H1 (cell line): ENCODE measurements at regions not wholly inside any gene's neighbourhood (a gene's known extent, or its start where the extent isn't known, plus 50 kb on each side); places are given as distances from the start of the nearest gene placed in this dataset.
A peak's percentile ranks its signal among the peaks of the same experiment; 100 is the strongest.

Experiments used
- CTCF ChIA-PET: fragments of 300-600 bp; sonication (Branson Sonifier 250); formaldehyde crosslinking; loops from one replicate; lab custom pipeline; 2021; ENCODE audit not compliant: partially characterized antibody; lab: Charles Lee
- POLR2A ChIA-PET: fragments of 300-600 bp; sonication (Branson Sonifier 250); formaldehyde crosslinking; loops from one replicate; lab custom pipeline; 2021; ENCODE audit warnings: inconsistent platforms; ENCODE audit not compliant: partially characterized antibody; lab: Charles Lee
- DNase-seq, 2 experiments: peaks; one replicate each; pipeline versions ENCODE4 v3.0.0 to v3.0.0-alpha.2; 2010 to 2022; ENCODE audit warnings: low spot score in 2 of 2, low read depth in 1 of 2, mixed read lengths in 1 of 2
- FAIRE-seq: peaks from 2 replicates; lab custom pipeline; 2011; peaks lifted over from hg19 to GRCh38; lab: Jason Lieb, UNC
- H2AFZ ChIP-seq: 2 replicates; pipeline ENCODE4 v1.8.1; 2012; ENCODE audit warnings: low read length, inconsistent platforms
- H2AK5ac ChIP-seq: 2 replicates; pipeline ENCODE4 v1.6.1; 2013; ENCODE audit warnings: low read depth, low read length
- H2BK120ac ChIP-seq: replicated peaks from 2 replicates; pipeline ENCODE3; 2013; ENCODE audit warnings: low read depth, low read length, inconsistent platforms
- H2BK12ac ChIP-seq: 2 replicates; pipeline ENCODE4 v1.6.1; 2013; ENCODE audit warnings: low read depth, low read length
- H2BK15ac ChIP-seq: 2 replicates; pipeline ENCODE4 v1.6.1; 2013; ENCODE audit warnings: low read length
- H2BK20ac ChIP-seq: 2 replicates; pipeline ENCODE4 v1.6.1; 2013; ENCODE audit warnings: low read length
- H2BK5ac ChIP-seq: 2 replicates; pipeline ENCODE4 v1.6.1; 2013; ENCODE audit warnings: low read depth, low read length
- H3K14ac ChIP-seq: 2 replicates; pipeline ENCODE4 v1.6.1; 2013; ENCODE audit warnings: inconsistent platforms; ENCODE audit not compliant: insufficient read length
- H3K18ac ChIP-seq: 2 replicates; pipeline ENCODE4 v1.6.1; 2013; ENCODE audit warnings: low read length; ENCODE audit errors: extremely low read depth
- H3K23ac ChIP-seq: 2 replicates; pipeline ENCODE4 v1.6.1; 2013; ENCODE audit warnings: inconsistent platforms; ENCODE audit not compliant: insufficient read length
- H3K23me2 ChIP-seq: 2 replicates; pipeline ENCODE4 v1.6.1; 2013; ENCODE audit warnings: low read depth, low read length
- H3K27ac ChIP-seq: 2 replicates; pipeline ENCODE4 v1.6.1; 2011; ENCODE audit warnings: low read depth, low read length, inconsistent platforms
- H3K27me3 ChIP-seq, 4 experiments: replicated peaks in 1 of 4; 1 replicate in 1 of 4; 2 replicates in 3 of 4; pipeline versions ENCODE4 v1.6.1 to v1.8.1; 2011 to 2013; ENCODE audit warnings: low read length in 3 of 4, mild to moderate bottlenecking in 3 of 4, inconsistent platforms in 2 of 4, mixed read lengths in 2 of 4, moderate library complexity in 1 of 4; ENCODE audit not compliant: control insufficient read depth in 3 of 4, insufficient read depth in 3 of 4; ENCODE audit errors: extremely low read depth in 1 of 4
- H3K36me3 ChIP-seq, 4 experiments: 2 replicates each; pipeline versions ENCODE4 v1.6.1 to v1.8.1; 2011 to 2013; ENCODE audit warnings: mild to moderate bottlenecking in 4 of 4, low read length in 3 of 4, moderate library complexity in 2 of 4, control low read depth in 1 of 4, inconsistent platforms in 1 of 4; ENCODE audit not compliant: insufficient read depth in 4 of 4, control insufficient read depth in 2 of 4
- H3K4ac ChIP-seq: replicated peaks from 2 replicates; pipeline ENCODE3; 2013; ENCODE audit warnings: low read length, low read depth, mixed read lengths, inconsistent platforms; ENCODE audit not compliant: insufficient read length
- H3K4me1 ChIP-seq, 4 experiments: replicated peaks in 1 of 4; 1 replicate in 1 of 4; 2 replicates in 3 of 4; pipeline versions ENCODE4 v1.6.1 to v1.8.1; 2011 to 2013; ENCODE audit warnings: low read length in 3 of 4, inconsistent platforms in 2 of 4, mixed read lengths in 1 of 4; ENCODE audit not compliant: insufficient read depth in 4 of 4, control insufficient read depth in 3 of 4
- H3K4me2 ChIP-seq, 2 experiments: 2 replicates each; pipeline versions ENCODE4 v1.6.1 to v1.8.1; 2011 to 2013; ENCODE audit warnings: low read depth in 2 of 2, low read length in 2 of 2, control low read depth in 1 of 2, inconsistent platforms in 1 of 2, mild to moderate bottlenecking in 1 of 2; ENCODE audit not compliant: insufficient read depth in 1 of 2
- H3K4me3 ChIP-seq, 4 experiments: fragments of 200-600, 300-600 bp in 1 of 4; sonication (generic), shearing (Covaris generic), sonication (Bioruptor Twin) in 1 of 4; 2 replicates each; pipeline versions ENCODE4 v1.5.1 to v1.8.1; 2011 to 2016; ENCODE audit warnings: low read length in 4 of 4, low read depth in 3 of 4, control low read depth in 2 of 4, inconsistent platforms in 2 of 4, mild to moderate bottlenecking in 2 of 4, mixed read lengths in 1 of 4, moderate library complexity in 1 of 4; ENCODE audit not compliant: insufficient read depth in 2 of 4; ENCODE audit errors: extremely low read depth in 1 of 4
- H3K56ac ChIP-seq: replicated peaks from 2 replicates; pipeline ENCODE3; 2013; ENCODE audit warnings: low read depth, mild to moderate bottlenecking, mixed read lengths, low read length, inconsistent platforms; ENCODE audit not compliant: insufficient read length
- H3K79me1 ChIP-seq: 2 replicates; pipeline ENCODE4 v1.6.1; 2013; ENCODE audit warnings: low read depth, low read length, control low read depth
- H3K79me2 ChIP-seq, 2 experiments: 2 replicates each; pipeline versions ENCODE4 v1.6.1 to v1.8.1; 2012 to 2013; ENCODE audit warnings: low read length in 2 of 2, mild to moderate bottlenecking in 2 of 2, inconsistent platforms in 1 of 2; ENCODE audit not compliant: insufficient read depth in 2 of 2, control insufficient read depth in 1 of 2
- H3K9ac ChIP-seq, 4 experiments: replicated peaks in 1 of 4; 1 replicate in 1 of 4; 2 replicates in 3 of 4; pipeline versions ENCODE4 v1.6.1 to v1.8.1; 2011 to 2013; ENCODE audit warnings: low read depth in 3 of 4, low read length in 3 of 4, control low read depth in 2 of 4, mild to moderate bottlenecking in 2 of 4, moderate library complexity in 2 of 4, inconsistent platforms in 1 of 4; ENCODE audit errors: extremely low read depth in 1 of 4
- H3K9me3 ChIP-seq, 2 experiments: 2 replicates each; pipeline versions ENCODE4 v1.6.1 to v1.8.1; 2012 to 2013; ENCODE audit warnings: mild to moderate bottlenecking in 2 of 2, moderate library complexity in 2 of 2, control low read depth in 1 of 2, inconsistent platforms in 1 of 2, low read depth in 1 of 2, low read length in 1 of 2, mixed read lengths in 1 of 2; ENCODE audit not compliant: insufficient read depth in 2 of 2
- H4K20me1 ChIP-seq, 2 experiments: replicated peaks in 1 of 2; 2 replicates each; pipeline versions ENCODE3 to v1.8.1; 2011 to 2013; ENCODE audit warnings: inconsistent platforms in 2 of 2, low read length in 2 of 2, mild to moderate bottlenecking in 1 of 2; ENCODE audit not compliant: insufficient read depth in 2 of 2, control insufficient read depth in 1 of 2
- H4K5ac ChIP-seq: 2 replicates; pipeline ENCODE4 v1.6.1; 2013; ENCODE audit warnings: low read length, low read depth, mixed read lengths, inconsistent platforms; ENCODE audit not compliant: insufficient read length
- H4K8ac ChIP-seq: 2 replicates; pipeline ENCODE4 v1.8.0; 2013; ENCODE audit warnings: mild to moderate bottlenecking, moderate library complexity, low read length, inconsistent platforms; ENCODE audit not compliant: insufficient read depth; ENCODE audit errors: extremely low read depth
- H4K91ac ChIP-seq: replicated peaks from 2 replicates; pipeline ENCODE3; 2013; ENCODE audit warnings: low read length, mixed read lengths, inconsistent platforms; ENCODE audit not compliant: insufficient read length
- BCL11A ChIP-seq, 2 experiments: IDR thresholded peaks; one replicate each; pipeline ENCODE4 v1.6.1; 2011; ENCODE audit warnings: low read depth in 2 of 2, low read length in 2 of 2, mild to moderate bottlenecking in 2 of 2
- CHD2 ChIP-seq: IDR thresholded peaks from 2 replicates; pipeline ENCODE4 v1.6.1; 2012; ENCODE audit warnings: low read length, improper control_type of control experiment
- CREB1 ChIP-seq: IDR thresholded peaks from 2 replicates; pipeline ENCODE4 v1.6.1; 2012; ENCODE audit warnings: inconsistent platforms
- EGR1 ChIP-seq: IDR thresholded peaks from 2 replicates; pipeline ENCODE4 v1.6.1; 2011; ENCODE audit warnings: low read depth, low read length, borderline replicate concordance
- FOSL1 ChIP-seq: IDR thresholded peaks from 2 replicates; pipeline ENCODE4 v1.6.1; 2011; ENCODE audit warnings: mild to moderate bottlenecking, low read depth, low read length, moderate library complexity; ENCODE audit not compliant: insufficient read depth
- GTF2F1 ChIP-seq: IDR thresholded peaks from 2 replicates; pipeline ENCODE4 v1.6.1; 2012; ENCODE audit warnings: low read depth, low read length, improper control_type of control experiment, borderline replicate concordance
- RBBP5 ChIP-seq: IDR thresholded peaks from 2 replicates; pipeline ENCODE4 v1.7.1; 2012; ENCODE audit warnings: low read depth, mild to moderate bottlenecking, inconsistent platforms, low read length, moderate library complexity, borderline replicate concordance
- RFX5 ChIP-seq: IDR thresholded peaks from 2 replicates; pipeline ENCODE4 v1.6.1; 2011; ENCODE audit warnings: low read depth, low read length, improper control_type of control experiment, borderline replicate concordance
- SIN3A ChIP-seq, 2 experiments: IDR thresholded peaks in 1 of 2; conservative IDR thresholded peaks in 1 of 2; 2 replicates each; pipeline ENCODE4 v1.6.1; 2011 to 2012; ENCODE audit warnings: low read length in 2 of 2, improper control_type of control experiment in 1 of 2, low read depth in 1 of 2, mild to moderate bottlenecking in 1 of 2
- WGBS, 2 experiments: shearing (Covaris generic) in 1 of 2; methylation state at CpG; one replicate each; pipeline versions ENCODE4 v1.1.6 to v1.1.7; 2013 to 2015; ENCODE audit warnings: low lambda C conversion rate in 2 of 2, mixed read lengths in 2 of 2, inconsistent platforms in 1 of 2, low coverage in 1 of 2, missing lambda C conversion rate in 1 of 2; ENCODE audit not compliant: insufficient replicate concordance in 2 of 2, insufficient coverage in 1 of 2, insufficient read length in 1 of 2; ENCODE audit errors: extremely low coverage in 1 of 2, missing lambda C conversion rate in 1 of 2; 5-methylcytosine and 5-hydroxymethylcytosine counted together
- TF ChIP-seq, protein P1 (sequence below): IDR thresholded peaks from 2 replicates; pipeline ENCODE4 v1.6.1; 2012; ENCODE audit warnings: inconsistent platforms

DNA sequence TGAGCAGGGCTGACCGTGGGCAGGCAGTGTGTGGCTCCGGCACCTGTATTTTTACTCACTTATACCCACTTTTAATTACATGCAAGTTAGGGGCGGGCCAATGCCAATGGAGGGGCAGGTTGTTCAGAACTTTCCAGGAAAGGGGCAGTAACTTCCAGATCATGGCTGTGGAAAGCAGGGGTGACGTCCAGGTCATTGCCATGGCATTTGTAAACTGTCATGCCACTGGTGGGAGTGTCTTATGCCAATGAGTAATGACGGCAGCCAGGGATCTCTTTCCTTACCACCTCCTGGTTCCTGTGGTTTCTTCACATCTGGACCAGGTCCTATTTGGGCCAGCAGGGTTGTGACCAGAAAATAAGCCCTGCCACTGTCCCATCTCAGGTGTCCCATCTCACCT, 258.7 kb downstream of the THBS2 start:
- Histone ChIP-seq H2AK5ac (no peak overlapping the region), H2BK120ac (no peak overlapping the region), H4K8ac (no peak overlapping the region), H2BK12ac (0 out of 2 replicates have a peak overlapping the region, but pooled peaks have one; percentile 17), H3K9me3 (peaks cover 4 to 10% of the 10 kb centered on the region in 2 experiments; a peak in 2 of 4 replicates), H3K36me3 (no peaks in the 10 kb centered on the region), H2BK15ac (no peak overlapping the region), H3K56ac (no peak overlapping the region), H3K27ac (no peak overlapping the region), H3K14ac (no peak overlapping the region), H3K9ac (no peak overlapping the region), H4K20me1 (no peaks in the 10 kb centered on the region), H2BK5ac (no peak overlapping the region), H4K91ac (no peak overlapping the region), H3K4me3 (no peak overlapping the region), H3K79me2 (no peaks in the 10 kb centered on the region), H3K27me3 (no peaks in the 10 kb centered on the region; a peak in 1 of 7 replicates), H3K23ac (no peak overlapping the region), H3K79me1 (no peaks in the 10 kb centered on the region), H2AFZ (no peak overlapping the region), H3K18ac (no peak overlapping the region; the same call in 1 of the 2 replicates), H4K5ac (no peak overlapping the region), H3K4ac (no peak overlapping the region), H3K4me2 (no peak overlapping the region), H2BK20ac (no peak overlapping the region), H3K4me1 (peaks cover 0 to 3% (median 1%) of the 10 kb centered on the region in 4 experiments; a peak in 3 of 7 replicates), H3K23me2 (no peaks in the 10 kb centered on the region)
- ChIA-PET POLR2A (no interaction called here), CTCF (no interaction called here)
- FAIRE-seq: no peak
- 94% methylated on average over 5 of the region's 5 CpGs; no CpG with 5 or more reads in 1 of the 2 experiments for WGBS, 2 experiments
- DNase-seq: no peak
- TF ChIP-seq, protein P1, sequence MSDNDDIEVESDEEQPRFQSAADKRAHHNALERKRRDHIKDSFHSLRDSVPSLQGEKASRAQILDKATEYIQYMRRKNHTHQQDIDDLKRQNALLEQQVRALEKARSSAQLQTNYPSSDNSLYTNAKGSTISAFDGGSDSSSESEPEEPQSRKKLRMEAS: no peak
- TF ChIP-seq FOSL1: no peak
- TF ChIP-seq SIN3A (conservative IDR thresholded peaks at IDR 0.05 in 1 of 2, IDR thresholded peaks at IDR 0.05 in 1 of 2; ENCODE audit: low read depth in 1 of 2, low read length in 2 of 2): no peak
- no peak for TF ChIP-seq BCL11A (IDR thresholded peaks at IDR 0.05; ENCODE audit: low read depth in 2 of 2, low read length in 2 of 2)
- no peak for TF ChIP-seq RFX5
- no peak for TF ChIP-seq CREB1
- no peak for TF ChIP-seq RBBP5
- TF ChIP-seq GTF2F1: no peak
- TF ChIP-seq CHD2: no peak
- no peak for TF ChIP-seq EGR1
